NOMO-1 treated with dmso at 0.1 percent for 144 hours (cell line): ENCODE measurements at regions not wholly inside any gene's neighbourhood (a gene's known extent, or its start where the extent isn't known, plus 50 kb on each side); places are given as distances from the start of the nearest gene placed in this dataset.
A peak's percentile ranks its signal among the peaks of the same experiment; 100 is the strongest.
"Not testable (repeated sequence)": the region's sequence is repeated elsewhere in the genome, so short reads cannot be mapped to it uniquely, and the experiment has no call there.

ENCODE experiments used
- DNase-seq: peaks from one replicate; lab custom pipeline; 2025; ENCODE audit not compliant: unreplicated experiment; lab: John Stamatoyannopoulos, UW

DNA sequence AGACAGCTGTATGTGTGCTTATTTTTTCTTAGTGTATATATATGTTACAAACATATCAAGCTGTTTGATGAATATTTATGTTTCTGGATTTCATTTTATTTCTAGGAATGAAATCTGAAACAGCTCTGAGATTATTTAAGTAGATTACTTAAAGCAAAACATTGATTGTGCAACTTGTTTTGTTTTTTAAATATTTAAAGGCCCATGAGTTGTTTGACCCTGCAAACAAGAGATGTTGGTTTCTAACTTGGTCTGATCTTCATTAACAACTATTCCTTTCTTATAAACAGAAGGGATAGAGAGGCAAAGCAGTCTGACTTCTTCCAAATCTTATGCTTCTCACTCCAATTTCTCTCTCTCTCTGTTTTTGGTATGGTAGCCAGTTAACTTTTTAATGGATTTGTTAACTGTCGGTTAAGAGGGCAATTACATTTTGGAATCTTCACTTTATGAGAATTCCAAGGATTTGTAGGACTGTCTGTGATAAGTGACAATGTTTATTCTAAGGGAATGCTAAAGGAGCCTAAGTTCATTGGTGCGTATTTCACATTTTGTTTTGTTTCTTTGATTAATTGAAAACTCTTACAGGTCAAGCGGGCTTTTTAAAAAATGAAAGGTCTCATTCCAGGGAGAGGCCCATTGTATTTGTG, 102.6 kb upstream of the HMGA2 start:
- no peak for DNase-seq

DNA sequence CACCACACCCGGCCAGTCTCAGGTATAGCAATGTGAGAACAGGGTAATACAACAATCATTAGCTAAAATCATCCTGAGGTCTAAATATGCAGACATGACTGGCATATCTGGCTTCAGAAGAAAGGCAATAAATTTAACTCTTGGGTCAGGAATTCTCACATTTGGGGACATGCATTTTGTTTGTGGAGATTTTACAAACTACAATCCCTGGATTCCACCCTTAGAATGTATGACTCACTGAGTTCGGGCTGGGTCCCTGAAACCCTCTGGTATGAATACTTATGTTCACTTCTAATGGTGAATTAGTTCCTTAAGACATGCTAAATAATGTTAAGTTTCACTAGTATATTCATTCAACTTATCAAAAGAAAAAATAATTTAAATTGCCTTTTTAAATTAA, 98.9 kb upstream of the HMGA2 start:
- DNase-seq = no peak

DNA sequence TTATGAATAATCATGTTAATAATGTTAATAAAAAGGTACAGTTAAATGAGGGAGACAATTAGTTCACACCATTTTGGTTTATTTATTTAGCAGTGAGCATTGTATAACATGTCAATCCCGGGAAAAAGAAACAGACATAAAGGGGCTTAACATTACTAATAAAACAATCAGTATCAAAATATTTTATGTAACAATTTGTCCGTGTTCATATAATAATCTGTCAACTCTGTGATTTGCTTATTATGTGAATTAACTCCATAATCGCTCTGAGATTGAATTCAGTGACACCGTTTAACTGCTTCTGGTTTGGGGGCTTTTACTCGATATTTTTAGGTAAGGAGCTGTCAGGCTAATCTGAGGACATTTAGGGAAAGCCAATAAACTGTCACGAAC, 95.8 kb upstream of the HMGA2 start:
- no peak for DNase-seq

DNA sequence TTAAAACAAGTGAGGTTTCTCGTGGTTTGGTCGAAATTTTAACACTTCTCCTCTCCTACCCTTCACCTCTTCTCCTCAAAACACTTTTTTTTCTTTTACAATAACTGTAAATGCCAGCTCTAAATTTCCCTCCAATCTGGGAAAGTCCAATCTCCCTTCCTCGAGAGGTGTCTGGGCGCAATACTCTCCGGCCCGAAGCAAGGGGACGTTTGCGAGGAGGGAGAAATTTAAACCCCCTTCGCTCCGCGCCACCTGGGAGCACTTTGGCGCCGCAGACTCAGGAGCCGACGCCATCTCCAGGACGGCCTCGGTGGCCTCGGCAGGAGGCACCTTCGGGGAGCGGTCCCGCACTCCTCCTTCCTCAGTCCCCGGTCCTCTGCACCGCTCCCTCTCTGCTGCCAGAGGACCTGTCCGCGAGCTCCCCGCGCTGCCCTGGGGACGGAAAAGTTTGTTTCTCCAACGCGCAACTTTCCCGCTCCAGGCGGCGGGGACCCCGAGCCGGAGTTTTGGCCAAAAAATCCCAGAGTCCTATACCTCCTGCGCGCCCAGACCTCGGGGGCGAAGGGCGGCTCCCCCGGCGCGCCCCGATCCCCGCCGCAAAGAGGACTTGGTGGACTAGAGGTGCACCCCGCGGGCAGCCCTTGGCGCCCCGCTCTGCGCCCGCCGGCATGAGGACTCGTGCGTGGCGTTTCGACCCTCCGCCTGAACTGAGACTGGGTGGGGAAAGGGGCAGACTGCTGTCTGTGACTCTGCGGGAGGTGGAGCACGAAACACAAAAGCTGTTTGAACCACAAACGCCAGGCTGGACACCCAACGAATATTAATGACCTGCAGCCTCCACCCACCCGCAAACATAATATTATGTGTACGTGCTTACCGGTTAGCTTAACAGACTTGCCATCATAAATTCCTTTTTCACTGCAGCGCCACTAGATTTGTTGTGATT, 95.2 kb upstream of the HMGA2 start:
- DNase-seq = no peak

DNA sequence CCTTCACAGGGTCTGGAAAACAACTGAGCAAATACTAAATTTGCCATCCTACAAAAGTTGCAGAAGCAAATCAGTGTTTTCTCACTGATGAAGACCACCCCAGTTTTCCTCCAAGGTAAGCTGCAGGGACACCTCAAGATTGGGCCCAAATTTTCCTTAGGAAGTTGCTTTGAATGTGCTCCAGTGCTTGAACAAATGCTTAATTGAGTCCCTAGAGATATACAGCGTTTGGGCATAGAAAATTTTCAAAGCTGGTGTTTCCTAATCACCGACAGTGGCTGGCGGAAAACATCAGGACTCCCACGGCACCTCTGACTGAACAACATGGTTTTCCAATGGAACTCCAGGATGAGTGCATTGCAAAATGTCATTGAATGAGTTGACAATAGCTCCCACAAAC, 92.5 kb upstream of the HMGA2 start:
- DNase-seq = no peak

DNA sequence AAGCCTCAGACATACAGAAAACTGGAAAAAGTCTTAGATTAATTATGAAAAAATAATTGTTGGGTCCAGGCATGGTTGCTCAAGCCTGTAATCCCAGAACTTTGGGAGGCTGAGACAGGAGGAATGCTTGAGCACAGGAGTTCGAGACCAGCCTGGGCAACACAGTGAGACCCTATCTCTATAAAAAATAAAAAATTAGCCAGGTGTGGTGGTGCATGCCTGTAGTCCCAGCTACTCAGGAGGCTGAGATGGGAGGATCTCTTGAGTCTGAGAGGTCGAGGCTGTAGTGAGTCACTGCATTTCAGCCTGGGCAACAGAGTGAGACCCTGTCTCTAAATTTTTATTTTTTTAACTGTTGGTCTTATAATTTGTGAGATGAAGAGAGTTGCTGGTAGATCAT, 90.6 kb upstream of the HMGA2 start:
- DNase-seq = not testable (repeated sequence)

DNA sequence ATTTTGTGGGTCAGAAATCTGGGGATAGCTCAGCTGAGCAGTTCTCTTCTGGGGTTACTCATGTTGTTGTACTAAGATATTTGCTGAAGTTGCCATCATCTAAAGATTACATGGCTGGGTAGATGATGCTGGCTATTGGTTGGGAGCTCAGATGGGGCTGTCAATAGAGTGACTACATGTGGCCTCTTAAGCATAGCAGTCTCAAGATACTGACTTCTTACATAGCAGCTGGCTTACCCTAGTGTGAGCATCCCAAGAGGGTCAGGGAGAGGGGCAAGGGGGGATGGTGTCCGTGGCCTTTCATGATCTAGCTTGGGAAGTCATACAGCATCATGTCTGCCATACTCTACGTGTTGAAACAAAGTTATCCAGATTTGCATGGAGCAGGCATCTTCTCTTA, 90.1 kb upstream of the HMGA2 start:
- DNase-seq = no peak

DNA sequence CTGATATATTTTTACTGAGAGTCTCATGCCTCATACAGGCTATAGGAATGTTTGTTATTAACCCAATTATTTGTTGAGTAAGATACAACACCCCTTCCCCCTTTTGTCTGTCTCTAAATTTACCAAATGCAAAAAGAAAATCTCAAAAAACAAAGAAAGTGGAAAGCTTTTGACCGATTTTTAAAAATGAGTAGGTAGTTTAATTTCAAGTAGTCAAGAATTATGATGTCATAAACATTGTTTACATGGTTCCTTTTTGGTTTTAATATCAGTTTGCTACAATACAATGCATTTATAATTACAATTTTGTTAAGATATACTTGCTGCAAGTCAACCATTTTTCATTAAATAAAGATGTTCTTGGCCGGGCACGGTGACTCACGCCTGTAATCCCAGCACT, 84.7 kb upstream of the HMGA2 start:
- no peak for DNase-seq

DNA sequence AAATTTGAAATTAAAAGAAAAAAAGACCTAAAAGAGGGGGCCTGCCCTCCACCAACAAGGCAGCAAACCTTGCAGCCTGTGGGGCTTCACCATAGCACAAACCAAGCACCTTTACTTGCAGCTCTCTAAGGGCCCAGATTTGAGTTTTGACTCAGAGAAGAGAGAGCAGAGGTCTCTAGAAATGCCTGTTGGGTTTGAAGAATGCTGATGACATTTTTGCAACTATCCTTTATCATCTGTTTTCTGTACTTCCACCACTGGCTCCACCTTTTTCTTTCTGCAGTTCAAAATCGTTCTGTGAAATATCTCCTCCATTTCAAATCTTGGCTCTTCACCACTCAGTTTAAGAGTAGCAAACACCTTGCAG, 83.8 kb upstream of the HMGA2 start:
- DNase-seq = no peak

DNA sequence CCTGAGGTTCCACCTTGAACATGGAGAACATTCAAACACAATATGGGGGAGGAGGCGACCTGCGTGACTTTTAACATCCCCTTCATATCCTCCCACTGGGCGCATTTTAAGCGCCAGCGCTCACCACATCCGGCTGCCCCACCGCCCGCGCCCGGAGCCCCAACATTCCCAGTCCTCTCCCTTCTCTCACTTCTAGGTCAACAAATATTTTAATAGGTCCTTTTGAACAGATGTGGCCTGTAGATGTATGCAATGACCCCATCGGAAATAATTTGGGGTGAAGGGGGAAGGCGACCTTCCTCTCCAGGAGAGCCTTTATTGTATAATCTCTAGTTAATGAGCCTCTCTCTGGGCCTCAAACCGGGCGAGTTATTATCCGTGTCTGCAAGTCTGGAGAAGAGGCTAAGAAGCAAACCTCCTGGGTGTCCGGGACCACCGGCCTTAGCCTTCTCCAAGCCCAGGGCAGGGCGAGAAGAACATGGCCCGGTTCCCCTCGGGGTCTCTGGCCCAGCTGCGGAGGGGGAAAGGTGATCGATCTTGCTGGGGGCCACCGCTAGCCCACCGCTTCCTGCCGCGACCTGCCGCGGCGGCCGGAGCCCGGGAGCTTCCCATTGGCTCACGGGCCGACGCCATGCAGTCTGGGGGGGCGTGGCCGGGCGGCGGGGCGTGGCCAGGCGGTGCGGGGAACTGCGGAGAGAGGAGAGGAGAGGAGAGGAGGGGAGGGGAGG, 83.2 kb upstream of the HMGA2 start:
- peak; percentile 63 for DNase-seq

DNA sequence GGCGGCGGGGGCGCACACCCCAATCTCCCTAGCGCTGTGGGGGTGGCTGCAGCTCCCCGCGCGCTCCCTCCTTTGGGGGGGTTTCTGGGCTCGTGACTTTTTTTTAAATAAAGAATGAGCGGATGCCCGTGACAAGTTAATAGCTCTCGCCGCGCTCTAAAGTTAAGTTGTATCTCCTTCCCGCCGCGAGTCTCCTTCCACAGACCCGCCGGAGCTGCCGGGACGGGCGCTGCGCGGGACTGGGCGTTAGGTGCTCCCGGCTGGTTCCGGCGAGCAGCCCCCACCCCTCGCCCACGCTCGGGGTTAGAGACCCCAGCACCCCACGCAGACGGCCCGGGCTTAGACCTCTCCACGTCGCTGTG, 82.6 kb upstream of the HMGA2 start:
- DNase-seq = no peak

DNA sequence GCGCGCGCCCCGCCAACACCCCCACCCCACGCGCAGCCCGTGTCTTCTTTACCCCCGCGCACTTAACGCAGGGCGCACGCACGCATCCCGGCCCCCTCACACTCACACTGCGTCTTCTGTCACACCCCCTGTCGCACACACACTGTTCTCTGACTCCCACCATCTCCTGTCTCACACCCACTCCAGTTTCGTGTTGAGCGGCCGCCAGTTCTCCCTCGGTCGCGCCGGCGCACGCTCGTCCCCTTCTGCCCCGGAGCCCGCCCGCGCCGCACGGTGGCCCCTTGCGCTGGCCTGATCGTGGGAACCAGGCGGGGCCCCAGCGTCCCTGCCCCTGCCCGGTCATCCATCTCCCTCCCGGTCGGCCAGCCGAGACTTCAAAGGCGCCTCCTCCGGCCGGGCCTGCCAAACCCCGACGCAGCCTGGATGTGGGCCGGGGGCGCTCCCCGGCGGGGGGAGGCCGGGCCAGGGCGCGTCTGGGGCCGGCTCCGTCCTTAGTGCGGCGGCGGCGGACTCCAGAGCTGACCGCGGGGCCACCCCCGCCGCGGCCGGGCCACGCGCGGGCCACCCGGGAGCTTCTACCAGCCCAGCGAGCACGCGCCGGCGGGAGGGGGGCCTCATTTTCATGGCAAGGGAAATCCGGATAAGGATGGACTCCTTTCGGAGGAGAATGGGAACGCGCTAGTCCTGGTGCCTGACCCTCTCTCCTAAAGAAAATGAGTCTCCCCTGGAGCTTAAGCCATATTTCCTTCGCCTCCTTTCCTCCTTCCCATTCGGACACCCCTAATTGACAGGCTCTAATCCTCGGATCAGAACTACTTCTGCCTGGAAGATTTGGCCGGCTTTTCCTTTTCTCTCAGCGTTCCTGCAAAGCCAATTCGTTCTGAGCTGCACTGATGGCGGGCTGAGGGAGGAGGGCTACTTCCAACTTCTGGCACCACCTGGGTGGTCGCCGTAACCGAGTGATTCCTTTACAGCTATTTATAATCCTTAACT, 82.0 kb upstream of the HMGA2 start:
- DNase-seq = no peak

DNA sequence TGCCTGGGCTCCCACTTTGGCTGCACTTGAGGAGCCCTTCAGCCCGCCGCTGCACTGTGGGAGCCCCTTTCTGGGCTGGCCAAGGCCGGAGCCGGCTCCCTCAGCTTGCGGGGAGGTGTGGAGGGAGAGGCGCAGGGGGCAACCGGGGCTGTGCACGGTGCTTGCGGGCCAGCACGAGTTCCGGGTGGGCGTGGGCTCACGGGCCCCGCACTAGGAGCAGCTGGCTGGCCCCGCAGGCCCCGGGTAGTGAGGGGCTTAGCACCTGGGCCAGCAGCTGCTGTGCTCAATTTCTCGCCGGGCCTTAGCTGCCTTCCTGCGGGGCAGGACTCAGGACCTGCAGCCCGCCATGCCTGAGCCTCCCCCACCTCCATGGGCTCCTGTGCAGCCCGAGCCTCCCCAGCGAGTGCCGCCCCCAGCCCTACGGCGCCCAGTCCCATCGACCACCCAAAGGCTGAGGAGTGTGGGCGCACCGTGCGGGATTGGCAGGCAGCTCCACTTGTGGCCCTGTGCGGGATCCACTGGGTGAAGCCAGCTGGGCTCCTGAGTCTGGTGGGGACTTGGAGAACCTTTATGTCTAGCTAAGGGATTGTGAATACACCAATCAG, 79.9 kb upstream of the HMGA2 start:
- DNase-seq = not testable (repeated sequence)

DNA sequence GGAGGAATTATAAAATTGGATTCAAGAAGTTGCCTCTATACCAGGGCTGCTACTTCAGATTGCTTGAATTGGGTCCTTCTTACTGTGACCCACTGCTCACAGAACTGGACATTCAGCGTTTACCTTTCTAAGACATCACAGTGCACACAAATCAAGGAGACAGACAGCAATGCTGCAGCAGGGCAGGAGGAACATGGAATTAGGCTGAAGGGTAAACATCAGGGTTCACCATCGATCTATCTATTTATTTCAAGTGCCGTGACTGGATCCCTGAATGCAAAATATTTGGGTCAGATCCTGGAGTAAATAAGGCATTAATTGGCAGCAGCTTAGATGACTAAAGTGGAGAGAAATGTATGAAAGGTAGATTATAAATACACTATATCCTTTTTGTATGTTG, 76.9 kb upstream of the HMGA2 start:
- DNase-seq = no peak

DNA sequence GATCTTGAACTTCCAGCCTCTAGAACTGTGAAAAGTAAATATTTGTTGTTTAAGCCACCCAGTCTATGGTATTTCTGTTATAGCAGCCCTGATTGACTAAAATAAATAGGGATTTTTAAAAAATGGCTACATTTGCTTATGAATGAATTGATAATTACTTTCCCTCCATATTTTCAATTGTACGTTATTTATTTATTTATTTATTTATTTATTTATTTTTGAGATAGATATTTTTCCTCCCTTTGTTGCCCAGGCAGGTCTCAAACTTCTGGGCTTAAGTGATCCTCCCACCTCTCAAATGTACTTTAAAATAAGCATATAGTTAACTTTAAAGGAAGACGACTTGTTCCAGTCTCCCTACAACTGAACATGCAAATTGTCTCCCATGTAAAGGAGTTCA, 76.0 kb upstream of the HMGA2 start:
- DNase-seq = no peak

DNA sequence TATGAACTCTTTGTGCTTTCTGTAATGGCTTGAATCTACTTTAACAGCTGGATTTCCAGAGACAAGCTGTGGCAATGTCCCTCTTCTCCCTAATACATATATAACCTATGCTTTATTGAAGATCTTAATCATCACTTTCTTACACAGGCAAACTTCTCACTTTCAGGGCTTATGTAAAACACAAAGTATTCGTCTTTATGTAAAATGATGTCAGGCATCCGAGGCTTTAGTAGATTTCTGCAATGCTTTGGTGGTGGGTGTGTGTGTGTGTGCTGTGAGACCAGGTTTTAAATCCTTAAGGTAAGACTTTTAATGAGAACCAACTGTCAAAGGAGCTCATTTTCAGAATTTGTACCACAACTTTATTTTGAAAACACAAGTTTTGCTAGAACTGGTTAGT, 70.0 kb upstream of the HMGA2 start:
- DNase-seq = no peak

DNA sequence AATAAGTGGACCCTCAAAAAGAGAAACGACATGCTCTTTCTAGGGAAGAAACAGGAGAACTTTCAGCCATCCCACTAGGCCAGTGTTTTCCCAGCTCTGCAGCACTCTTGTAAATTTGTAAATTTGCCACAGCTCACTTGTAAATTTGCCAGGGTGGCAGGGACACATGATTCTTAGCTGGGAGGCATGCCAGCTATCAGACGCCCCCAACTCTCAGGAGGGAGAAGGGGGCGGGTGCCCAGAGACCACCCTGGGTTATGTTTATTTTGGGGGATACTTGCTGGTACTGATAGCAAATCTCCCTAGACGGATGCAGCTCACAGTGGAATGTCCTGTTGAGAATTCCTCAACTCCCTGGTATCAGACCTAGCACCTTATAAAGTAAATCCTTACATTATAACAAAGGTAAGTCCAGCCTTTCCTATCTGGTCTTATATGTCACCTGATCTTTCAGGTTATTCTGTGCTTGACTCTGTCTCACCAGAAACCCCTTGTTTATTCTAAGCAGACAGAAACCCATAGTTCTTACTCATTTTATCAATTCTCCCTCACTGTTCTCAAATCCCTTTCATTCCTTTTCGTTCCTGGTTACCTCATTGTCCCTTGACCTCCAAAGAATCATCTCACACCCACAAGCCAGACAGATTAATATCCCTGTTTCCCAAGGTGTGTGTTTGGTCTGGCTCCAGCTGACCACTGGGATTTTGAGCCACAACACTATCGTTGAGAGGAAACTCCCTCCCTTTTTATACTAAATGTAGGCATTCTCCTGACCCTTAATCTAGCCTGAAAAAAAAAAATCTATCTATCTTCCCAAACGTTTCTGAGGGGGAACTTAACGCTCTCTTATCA, 69.3 kb upstream of the HMGA2 start:
- no peak for DNase-seq

DNA sequence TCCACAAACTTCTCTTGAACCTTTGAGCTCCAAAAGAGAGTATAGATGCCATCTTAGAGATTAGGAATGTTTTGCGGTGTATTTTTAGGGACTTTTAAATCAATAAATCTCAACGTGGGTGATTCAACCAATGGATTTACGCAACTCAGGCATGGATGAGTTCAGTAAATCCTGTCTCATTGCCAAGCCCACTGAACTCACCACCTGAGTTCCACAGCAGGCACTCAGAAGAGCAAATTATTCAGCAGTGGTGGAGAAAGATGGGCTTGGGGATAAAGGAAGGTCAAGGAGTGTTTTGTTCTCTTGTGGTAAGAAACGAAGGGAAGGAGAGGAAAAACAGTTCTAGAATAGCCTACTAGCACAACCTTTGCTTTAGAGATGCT, 68.7 kb upstream of the HMGA2 start:
- no peak for DNase-seq

DNA sequence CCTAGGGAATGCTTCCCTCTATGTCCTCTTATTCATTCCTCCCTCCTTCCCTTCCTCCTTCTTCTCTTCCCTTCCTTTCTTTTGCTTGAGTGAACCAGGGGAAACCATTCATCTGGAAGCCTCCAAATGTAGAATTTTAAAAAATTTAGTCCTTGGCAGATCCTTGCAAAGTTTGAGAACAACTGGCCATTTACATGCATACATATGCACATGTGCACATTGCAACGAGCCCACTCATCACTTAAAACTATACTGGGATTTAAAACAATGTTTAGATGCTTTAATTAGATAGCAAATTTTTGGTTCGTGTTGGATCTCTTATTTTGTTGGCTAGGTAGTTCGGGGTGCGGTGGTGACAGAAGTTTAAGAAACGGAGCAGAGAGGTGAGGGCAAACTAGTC, 68.0 kb upstream of the HMGA2 start:
- no peak for DNase-seq
